ENCODE measurements at regions not wholly inside any gene's neighbourhood (a gene's known extent, or its start where the extent isn't known, plus 50 kb on each side); places are given as distances from the start of the nearest gene placed in this dataset. TPM values are rescaled to one million over a fixed set of nuclear protein-coding genes. Genes with fewer than 3 reads are reported as not detected.
"Not testable (repeated sequence)": the region's sequence is repeated elsewhere in the genome, so short reads cannot be mapped to it uniquely, and the experiment has no call there.

DNA sequence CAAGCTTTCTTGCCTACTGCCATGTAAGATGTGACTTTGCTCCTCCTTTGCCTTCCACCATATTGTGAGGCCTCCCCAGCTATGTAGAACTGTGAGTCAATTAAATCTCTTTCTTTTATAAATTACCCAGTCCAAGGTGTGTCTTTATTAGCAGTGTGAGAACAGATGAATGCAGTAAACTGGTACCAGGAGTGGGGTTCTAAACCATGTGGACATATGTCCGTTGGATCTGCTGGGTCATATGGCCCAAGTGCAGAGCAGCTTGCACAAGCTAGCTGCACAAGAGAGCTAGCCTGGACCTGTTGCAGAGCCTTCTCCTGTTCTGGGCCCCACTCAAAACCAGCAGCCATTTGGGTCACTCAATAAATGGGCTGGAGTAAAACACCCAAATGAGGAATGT, 177.1 kb downstream of the HIPK3 start:
- DNase-seq (ENCODE audit: low read depth in 2 of 3, low spot score in 2 of 3): no peak

DNA sequence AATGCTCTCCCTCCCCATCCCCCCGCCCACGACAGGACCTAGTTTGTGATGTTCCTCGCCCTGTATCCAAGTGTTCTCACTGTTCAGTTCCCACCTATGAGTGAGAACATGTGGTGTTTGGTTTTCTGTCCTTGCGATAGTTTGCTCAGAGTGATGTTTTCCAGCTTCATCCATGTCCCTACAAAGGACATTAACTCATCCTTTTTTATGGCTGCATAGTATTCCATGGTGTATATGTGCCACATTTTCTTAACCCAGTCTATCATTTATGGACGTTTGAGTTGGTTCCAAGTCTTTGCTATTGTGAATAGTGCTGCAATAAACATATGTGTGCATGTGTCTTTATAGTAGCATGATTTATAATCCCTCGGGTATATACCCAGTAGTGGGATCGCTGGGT, 171.3 kb downstream of the HIPK3 start:
- not testable (repeated sequence) for DNase-seq (ENCODE audit: low read depth in 2 of 3, low spot score in 2 of 3)

DNA sequence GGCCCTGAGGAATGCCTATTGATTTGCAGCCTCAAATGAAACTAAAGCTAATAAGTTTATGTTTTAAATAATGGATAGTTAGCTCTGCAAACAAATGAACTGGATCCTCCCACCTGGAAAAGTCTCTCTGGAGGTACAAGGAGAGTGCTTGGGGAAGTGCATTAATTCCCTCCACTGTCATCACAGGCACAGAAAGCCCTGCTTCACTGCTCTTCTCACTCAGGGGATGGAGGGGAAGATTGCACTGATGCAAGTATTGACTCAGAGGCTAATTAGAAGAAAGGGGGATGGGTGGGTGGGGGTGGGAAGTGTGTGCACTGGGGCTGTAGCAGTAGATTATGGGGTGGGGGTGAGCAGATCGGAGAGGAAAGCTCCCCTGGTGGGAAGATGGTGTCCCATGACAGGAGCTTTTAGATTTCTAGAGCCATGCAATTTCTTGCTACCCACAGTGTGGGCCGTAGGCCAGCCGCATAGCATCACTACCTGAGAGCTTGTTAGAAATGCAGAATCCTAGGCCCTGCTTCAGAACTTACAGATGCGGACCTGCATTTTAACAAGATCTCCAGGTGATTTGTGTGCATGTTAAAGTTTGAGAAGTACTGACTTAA, 163.9 kb downstream of the HIPK3 start:
- no peak for DNase-seq (ENCODE audit: low read depth in 2 of 3, low spot score in 2 of 3)

DNA sequence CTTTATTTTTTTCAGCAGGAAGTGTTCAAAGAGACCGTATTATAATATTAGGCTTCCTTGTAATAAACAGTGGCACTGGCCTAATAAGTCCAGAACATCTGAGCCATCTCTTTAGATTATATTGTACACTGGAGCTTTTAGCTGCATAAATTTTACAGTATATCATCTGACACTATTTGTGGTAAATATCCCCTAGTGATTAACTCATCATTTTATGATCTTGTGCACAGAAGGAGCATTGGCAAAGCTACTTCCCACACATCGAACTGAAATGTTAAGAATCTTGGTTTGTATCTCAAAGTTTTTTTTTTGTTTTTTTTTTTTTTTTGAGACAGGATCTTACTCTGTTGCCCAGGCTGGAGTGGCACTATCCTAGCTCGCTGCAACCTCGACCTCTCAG, 162.7 kb downstream of the HIPK3 start:
- DNase-seq (ENCODE audit: low read depth in 2 of 3, low spot score in 2 of 3): no peak

DNA sequence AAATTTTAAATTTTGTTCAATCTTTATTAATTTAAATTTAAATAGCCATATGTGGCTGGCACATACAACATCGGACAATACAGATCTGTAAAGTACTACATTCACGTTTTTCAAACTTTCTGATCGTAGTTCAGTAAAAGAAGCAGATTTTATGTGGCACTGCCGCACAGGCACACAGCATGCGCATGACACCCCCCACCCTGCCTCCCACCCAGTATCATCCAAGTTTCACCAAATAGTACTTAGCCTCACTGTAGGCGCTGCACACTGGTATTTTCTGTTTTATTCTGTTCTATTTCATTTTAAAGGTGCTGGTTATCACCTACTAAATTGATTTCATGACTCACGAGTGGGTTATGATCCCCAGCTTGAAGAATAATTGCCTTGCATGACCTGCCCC, 159.9 kb downstream of the HIPK3 start:
- no peak for DNase-seq (ENCODE audit: low read depth in 2 of 3, low spot score in 2 of 3)

DNA sequence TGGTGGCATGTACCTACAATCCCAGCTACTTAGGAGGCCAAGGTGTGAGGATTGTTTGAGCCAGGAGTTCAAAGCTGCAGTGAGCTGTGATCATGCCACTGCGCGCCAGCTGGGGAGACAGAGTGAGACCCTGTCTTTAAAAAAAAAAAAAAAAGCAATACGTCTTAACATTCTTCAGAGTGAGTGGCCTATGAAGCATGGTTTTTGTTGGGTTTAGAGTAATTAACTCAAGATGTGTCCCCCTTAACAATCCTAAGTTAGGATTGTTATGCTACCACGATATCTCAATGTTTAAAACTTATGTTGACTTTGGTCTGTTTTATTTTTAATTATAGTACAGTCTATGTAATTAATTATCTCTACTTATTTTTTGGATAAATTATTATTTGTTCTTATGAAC, 156.1 kb downstream of the HIPK3 start:
- no peak for DNase-seq (ENCODE audit: low read depth in 2 of 3, low spot score in 2 of 3)

DNA sequence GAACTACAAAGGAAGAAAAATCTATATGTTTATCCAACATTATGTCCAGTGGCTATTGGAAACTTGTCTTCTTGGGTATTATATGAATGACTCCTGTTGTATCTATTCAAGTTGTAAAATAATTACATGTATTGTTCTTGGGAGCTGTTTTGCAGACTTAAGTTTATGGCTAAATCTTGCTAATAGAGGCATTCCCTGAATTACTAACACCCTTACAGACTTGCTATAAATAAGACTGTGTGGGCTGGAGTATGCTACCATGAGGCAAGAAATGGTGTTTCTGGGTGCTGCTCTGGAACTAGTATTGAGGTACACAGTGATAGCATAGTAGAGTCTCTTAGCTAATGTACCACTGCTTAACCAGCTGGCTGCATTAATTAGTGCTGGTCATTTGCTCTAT, 155.1 kb downstream of the HIPK3 start:
- DNase-seq (ENCODE audit: low read depth in 2 of 3, low spot score in 2 of 3): no peak

DNA sequence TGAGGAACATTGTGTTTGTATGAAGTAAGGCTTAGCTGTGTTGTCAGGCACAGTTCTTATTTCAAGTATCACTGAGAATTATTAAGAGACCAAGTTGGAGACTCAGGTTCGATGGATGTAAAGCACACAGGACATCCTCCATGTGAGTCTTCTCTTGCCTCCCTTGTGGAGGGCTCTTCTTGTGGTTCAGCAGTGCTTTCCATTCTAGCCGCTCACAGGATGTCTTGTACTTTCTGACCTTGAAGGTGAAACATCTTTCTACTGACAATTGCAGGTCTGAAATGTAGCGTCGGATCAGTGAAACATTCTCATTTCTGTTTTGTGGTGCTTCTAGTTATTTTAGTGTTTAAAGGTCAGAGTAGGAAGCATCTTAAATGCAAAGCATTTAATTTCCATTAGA, 154.6 kb downstream of the HIPK3 start:
- DNase-seq (ENCODE audit: low read depth in 2 of 3, low spot score in 2 of 3): no peak

DNA sequence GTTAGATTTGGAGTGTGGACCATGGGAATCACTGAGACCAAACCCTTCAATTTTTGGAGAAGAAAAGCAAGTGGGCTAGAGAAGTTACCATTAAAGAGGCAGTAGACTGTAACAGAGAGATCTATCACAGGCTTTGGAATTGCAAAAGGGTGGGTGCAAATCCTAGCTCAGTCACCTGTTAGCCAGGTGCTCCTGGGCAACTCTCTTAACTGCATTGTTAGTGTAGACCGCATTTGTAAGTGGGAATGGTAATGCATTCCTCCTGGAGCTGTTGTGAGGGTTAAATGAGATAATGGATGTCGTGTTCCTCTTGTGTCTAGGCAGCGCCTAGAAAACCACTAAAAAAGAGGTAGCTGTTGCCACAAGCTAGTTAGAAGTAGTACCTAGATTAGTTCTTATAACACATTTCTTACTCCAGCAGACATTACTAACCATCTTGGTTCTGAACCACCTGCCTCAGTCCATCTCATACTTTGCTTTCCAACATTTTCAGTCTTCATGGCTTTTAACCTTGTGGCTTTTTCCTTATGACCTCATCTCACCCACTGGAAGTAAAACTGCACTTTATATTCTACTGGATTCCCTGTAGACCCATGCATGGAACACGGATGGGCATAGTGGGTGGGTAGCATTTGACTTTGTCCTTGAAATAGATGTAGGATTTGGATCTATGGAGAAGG, 153.0 kb downstream of the HIPK3 start:
- no peak for DNase-seq (ENCODE audit: low read depth in 2 of 3, low spot score in 2 of 3)

Small RNAs in the stretch of these regions (small RNA-seq; reads per million reads assigned to genes)
- gene AL133399.1: not detected
